ENCODE measurements at regions not wholly inside any gene's neighbourhood (a gene's known extent, or its start where the extent isn't known, plus 50 kb on each side); places are given as distances from the start of the nearest gene placed in this dataset.

DNA sequence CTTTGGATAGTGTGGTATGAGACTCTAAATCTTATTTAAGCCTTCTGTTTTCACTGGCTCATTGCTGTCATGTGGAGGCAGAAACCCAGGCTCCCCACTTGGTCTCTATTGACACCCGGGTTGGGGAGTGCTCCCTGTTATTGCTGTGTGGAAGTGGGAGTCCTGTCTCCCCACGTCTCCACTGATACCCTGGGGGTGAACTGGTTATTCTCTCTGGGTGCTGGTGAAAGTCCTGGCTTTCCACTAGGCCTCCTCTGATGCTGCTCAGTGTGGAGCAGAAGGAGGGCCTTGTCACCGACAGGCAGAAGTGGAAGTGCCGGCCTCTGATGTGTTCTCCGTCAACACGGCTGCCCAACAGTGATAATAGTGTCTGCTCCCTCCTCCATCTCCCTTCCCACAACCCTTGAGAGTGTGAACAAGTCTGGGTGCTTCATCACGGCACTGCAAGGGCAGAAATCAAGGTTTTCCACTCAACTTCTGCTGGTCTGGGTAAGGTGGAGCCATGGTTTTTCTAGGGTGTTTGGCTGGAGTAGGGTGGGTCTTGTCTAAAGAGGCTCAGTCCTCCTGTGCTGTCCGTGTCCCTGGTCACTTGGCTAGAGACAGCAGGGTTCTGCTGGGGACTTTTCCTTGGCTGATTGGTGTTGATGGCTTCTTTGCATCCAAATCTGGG lies 240.7 kb upstream of the B3GAT1 start:
- no peaks in the 10 kb centered on the region for H3K36me3 ChIP-seq (replicated peaks; ENCODE audit: low read depth, low read length)
- no peaks in the 10 kb centered on the region for H3K79me2 ChIP-seq (ENCODE audit: low read length)
- H3K27ac ChIP-seq (ENCODE audit: low read length), result no peak overlapping the region
- H3K9me3 ChIP-seq (ENCODE audit: insufficient read depth, low read length), result no peaks in the 10 kb centered on the region
- no peak overlapping the region for H3K9ac ChIP-seq (ENCODE audit: low read length)
- peaks cover 3% of the 10 kb centered on the region for H3K4me1 ChIP-seq (ENCODE audit: low read length)
- no peak overlapping the region for H3K4me3 ChIP-seq (ENCODE audit: low read length)
- no peaks in the 10 kb centered on the region for H4K20me1 ChIP-seq (ENCODE audit: insufficient read depth, low read length)
- H3K4me2 ChIP-seq (ENCODE audit: low read length), result no peak overlapping the region
- TF ChIP-seq, protein P1, sequence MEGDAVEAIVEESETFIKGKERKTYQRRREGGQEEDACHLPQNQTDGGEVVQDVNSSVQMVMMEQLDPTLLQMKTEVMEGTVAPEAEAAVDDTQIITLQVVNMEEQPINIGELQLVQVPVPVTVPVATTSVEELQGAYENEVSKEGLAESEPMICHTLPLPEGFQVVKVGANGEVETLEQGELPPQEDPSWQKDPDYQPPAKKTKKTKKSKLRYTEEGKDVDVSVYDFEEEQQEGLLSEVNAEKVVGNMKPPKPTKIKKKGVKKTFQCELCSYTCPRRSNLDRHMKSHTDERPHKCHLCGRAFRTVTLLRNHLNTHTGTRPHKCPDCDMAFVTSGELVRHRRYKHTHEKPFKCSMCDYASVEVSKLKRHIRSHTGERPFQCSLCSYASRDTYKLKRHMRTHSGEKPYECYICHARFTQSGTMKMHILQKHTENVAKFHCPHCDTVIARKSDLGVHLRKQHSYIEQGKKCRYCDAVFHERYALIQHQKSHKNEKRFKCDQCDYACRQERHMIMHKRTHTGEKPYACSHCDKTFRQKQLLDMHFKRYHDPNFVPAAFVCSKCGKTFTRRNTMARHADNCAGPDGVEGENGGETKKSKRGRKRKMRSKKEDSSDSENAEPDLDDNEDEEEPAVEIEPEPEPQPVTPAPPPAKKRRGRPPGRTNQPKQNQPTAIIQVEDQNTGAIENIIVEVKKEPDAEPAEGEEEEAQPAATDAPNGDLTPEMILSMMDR (IDR thresholded peaks at IDR 0.05; ENCODE audit: low read depth, low read length), result no peak
- no peak for TF ChIP-seq EZH2phosphoT487 (IDR thresholded peaks at IDR 0.05; ENCODE audit: low read depth)
- H3K27me3 ChIP-seq (ENCODE audit: low read depth, low read length), result no peaks in the 10 kb centered on the region
- no peak overlapping the region for H2AFZ ChIP-seq (ENCODE audit: low read depth, low read length)

DNA sequence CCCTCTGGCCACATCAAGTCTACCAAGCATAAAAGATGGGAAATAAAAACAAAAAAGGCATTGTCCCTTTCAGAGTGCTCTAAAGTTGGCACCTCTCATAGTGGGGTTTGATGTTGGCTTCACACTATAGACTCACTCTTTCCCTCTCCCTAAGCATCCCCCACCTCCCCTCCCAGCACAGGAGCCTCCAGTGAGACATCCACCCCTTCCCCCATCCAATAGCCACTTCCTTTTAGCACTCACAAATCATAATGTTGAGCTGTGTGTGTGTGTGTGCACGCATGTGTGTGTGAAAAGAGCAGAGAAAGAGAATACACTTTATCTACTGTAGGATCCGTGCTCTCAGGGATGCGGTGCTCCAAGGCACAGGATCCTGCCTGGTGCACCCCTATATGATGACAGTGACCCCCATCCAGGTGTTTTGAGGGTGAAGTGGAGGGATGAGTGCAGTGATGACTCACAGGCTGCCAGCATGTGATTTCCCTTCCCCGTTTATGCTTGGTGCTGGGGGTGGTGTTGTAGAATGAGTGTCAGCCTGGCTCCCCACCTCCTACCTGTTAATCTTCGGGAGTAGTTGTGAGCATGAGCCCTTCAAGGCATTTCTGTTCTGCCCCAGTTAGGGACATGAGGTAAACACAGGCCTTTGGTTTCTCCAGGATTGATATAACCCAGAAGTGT lies 235.2 kb upstream of the B3GAT1 start:
- Histone ChIP-seq H3K9me3 (ENCODE audit: insufficient read depth, low read length) (no peaks in the 10 kb centered on the region), H2AFZ (ENCODE audit: low read depth, low read length) (no peak overlapping the region), H3K27ac (ENCODE audit: low read length) (no peak overlapping the region), H3K79me2 (ENCODE audit: low read length) (no peaks in the 10 kb centered on the region), H3K36me3 (replicated peaks; ENCODE audit: low read depth, low read length) (no peaks in the 10 kb centered on the region), H3K4me3 (ENCODE audit: low read length) (no peak overlapping the region), H3K4me1 (ENCODE audit: low read length) (peaks cover 21% of the 10 kb centered on the region), H3K9ac (ENCODE audit: low read length) (no peak overlapping the region), H3K27me3 (ENCODE audit: low read depth, low read length) (no peaks in the 10 kb centered on the region), H4K20me1 (ENCODE audit: insufficient read depth, low read length) (no peaks in the 10 kb centered on the region), H3K4me2 (ENCODE audit: low read length) (peak overlapping the region; percentile 41)
- TF ChIP-seq EZH2phosphoT487 (IDR thresholded peaks at IDR 0.05; ENCODE audit: low read depth), result no peak
- TF ChIP-seq, protein P1 (IDR thresholded peaks at IDR 0.05; ENCODE audit: low read depth, low read length), result no peak

DNA sequence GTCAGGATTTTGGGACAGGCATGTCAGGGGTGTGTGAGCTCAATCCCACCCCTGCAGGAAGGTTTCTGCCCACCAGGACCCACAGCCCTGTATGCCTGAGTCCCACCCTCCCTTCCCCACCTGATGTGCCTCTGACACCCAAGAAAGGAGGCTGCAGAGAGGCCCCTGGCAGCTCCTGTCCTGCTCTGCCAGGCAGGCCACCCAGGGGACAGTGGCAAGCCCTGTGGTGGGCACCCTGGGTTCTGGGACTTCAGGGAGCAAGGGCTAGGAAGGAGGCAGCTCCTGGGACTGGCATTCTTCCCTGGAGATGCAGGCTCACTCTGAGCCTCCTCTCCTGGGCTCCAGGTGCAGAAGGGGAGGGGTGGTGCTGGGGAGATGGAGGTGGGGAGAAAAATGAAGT lies 234.5 kb upstream of the B3GAT1 start:
- peaks cover 28% of the 10 kb centered on the region for H3K4me1 ChIP-seq (ENCODE audit: low read length)
- no peak overlapping the region for H3K27ac ChIP-seq (ENCODE audit: low read length)
- H3K27me3 ChIP-seq (ENCODE audit: low read depth, low read length), result no peaks in the 10 kb centered on the region
- TF ChIP-seq EZH2phosphoT487 (IDR thresholded peaks at IDR 0.05; ENCODE audit: low read depth), result no peak
- TF ChIP-seq, protein P1 (IDR thresholded peaks at IDR 0.05; ENCODE audit: low read depth, low read length), result no peak
- H3K4me3 ChIP-seq (ENCODE audit: low read length), result no peak overlapping the region
- H3K79me2 ChIP-seq (ENCODE audit: low read length), result no peaks in the 10 kb centered on the region
- no peak overlapping the region for H3K4me2 ChIP-seq (ENCODE audit: low read length)
- no peak overlapping the region for H3K9ac ChIP-seq (ENCODE audit: low read length)
- H2AFZ ChIP-seq (ENCODE audit: low read depth, low read length), result no peak overlapping the region
- H3K9me3 ChIP-seq (ENCODE audit: insufficient read depth, low read length), result no peaks in the 10 kb centered on the region
- H3K36me3 ChIP-seq (replicated peaks; ENCODE audit: low read depth, low read length), result no peaks in the 10 kb centered on the region
- no peaks in the 10 kb centered on the region for H4K20me1 ChIP-seq (ENCODE audit: insufficient read depth, low read length)

DNA sequence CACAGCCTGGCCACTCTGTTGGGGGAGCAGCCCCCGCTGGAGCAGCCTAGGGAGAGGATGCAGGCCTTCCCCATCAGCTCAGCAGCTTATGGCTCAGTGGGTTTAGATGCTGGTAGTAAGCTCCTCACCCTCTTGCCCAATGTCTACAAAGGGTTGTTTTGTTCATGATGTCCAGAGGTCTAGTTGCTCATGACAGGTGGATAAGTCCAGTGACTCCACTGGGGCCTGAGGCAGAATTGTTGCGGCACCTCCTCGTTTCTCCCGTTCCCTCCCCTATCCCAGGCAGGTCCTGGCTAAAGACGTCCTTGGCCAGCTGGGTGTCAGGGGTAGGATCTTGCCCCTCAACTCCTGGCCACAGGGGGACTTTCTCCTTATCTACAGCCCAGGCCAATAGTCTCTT lies 233.5 kb upstream of the B3GAT1 start:
- H4K20me1 ChIP-seq (ENCODE audit: insufficient read depth, low read length), result no peaks in the 10 kb centered on the region
- H3K9ac ChIP-seq (ENCODE audit: low read length), result no peak overlapping the region
- H3K27me3 ChIP-seq (ENCODE audit: low read depth, low read length), result no peaks in the 10 kb centered on the region
- H2AFZ ChIP-seq (ENCODE audit: low read depth, low read length), result no peak overlapping the region
- no peaks in the 10 kb centered on the region for H3K36me3 ChIP-seq (replicated peaks; ENCODE audit: low read depth, low read length)
- TF ChIP-seq EZH2phosphoT487 (IDR thresholded peaks at IDR 0.05; ENCODE audit: low read depth), result no peak
- TF ChIP-seq, protein P1 (IDR thresholded peaks at IDR 0.05; ENCODE audit: low read depth, low read length), result no peak
- peaks cover 38% of the 10 kb centered on the region for H3K4me1 ChIP-seq (ENCODE audit: low read length)
- no peak overlapping the region for H3K27ac ChIP-seq (ENCODE audit: low read length)
- no peaks in the 10 kb centered on the region for H3K79me2 ChIP-seq (ENCODE audit: low read length)
- no peaks in the 10 kb centered on the region for H3K9me3 ChIP-seq (ENCODE audit: insufficient read depth, low read length)
- H3K4me2 ChIP-seq (ENCODE audit: low read length), result no peak overlapping the region
- no peak overlapping the region for H3K4me3 ChIP-seq (ENCODE audit: low read length)
